Panc1 (cell line): ENCODE measurements at regions not wholly inside any gene's neighbourhood (a gene's known extent, or its start where the extent isn't known, plus 50 kb on each side); places are given as distances from the start of the nearest gene placed in this dataset.

ENCODE experiments used
- ATAC-seq: fragments of 200-7000 bp; cut with Tn5 transposase; 2 replicates; pipeline ENCODE4 v1.9.1; 2020; ENCODE audit warnings: mild to moderate bottlenecking, moderate library complexity
- BruUV-seq: library from RNA; stranded (reverse); fragments of 400-500 nt; replicated peaks from 2 replicates; lab custom pipeline; 2021; lab: Mats Ljungman, UMichigan
- CTCF ChIA-PET: fragments of 300-600 bp; sonication (Branson Sonifier 250); formaldehyde crosslinking; loops from one replicate; lab custom pipeline; 2022; ENCODE audit warnings: antibody characterized with exemption; lab: Charles Lee
- POLR2A ChIA-PET: fragments of 300-600 bp; sonication (Branson Sonifier 250); formaldehyde crosslinking; loops from one replicate; lab custom pipeline; 2022; ENCODE audit warnings: antibody characterized with exemption; lab: Charles Lee
- DNase-seq: peaks from one replicate; pipeline ENCODE4 v3.0.0-alpha.2; 2010; ENCODE audit warnings: low read depth, low spot score
- H3K27ac ChIP-seq: 2 replicates; pipeline ENCODE4 v1.5.1; 2011; ENCODE audit warnings: mild to moderate bottlenecking, low read length, inconsistent platforms
- H3K27me3 ChIP-seq: fragments of 200-500 bp; sonication (Bioruptor generic); 2 replicates; pipeline ENCODE4 v1.6.0; 2014; ENCODE audit warnings: low read length, inconsistent platforms; ENCODE audit not compliant: control insufficient read depth, insufficient read depth
- H3K36me3 ChIP-seq: fragments of 200-500 bp; sonication (Bioruptor generic); 2 replicates; pipeline ENCODE4 v1.5.1; 2014; ENCODE audit warnings: inconsistent platforms, mild to moderate bottlenecking, low read length, moderate library complexity; ENCODE audit not compliant: control insufficient read depth, insufficient read depth
- H3K4me1 ChIP-seq: 2 replicates; pipeline ENCODE4 v1.5.1; 2011; ENCODE audit warnings: inconsistent platforms, mild to moderate bottlenecking, low read length, moderate library complexity; ENCODE audit not compliant: control insufficient read depth, insufficient read depth
- H3K4me3 ChIP-seq, 2 experiments: 2 replicates each; pipeline ENCODE4 v1.5.1; 2011 to 2012; ENCODE audit warnings: low read depth in 2 of 2, low read length in 2 of 2, mild to moderate bottlenecking in 2 of 2, inconsistent platforms in 1 of 2, moderate library complexity in 1 of 2
- H3K9me3 ChIP-seq: fragments of 200-500 bp; sonication (Bioruptor generic); 2 replicates; pipeline ENCODE4 v1.5.1; 2014; ENCODE audit warnings: low read depth, mild to moderate bottlenecking, inconsistent platforms, low read length, moderate library complexity; ENCODE audit not compliant: control insufficient read depth, insufficient read depth
- POLR2AphosphoS5 ChIP-seq: IDR thresholded peaks from 2 replicates; pipeline ENCODE4 v1.6.1; 2012; ENCODE audit warnings: mild to moderate bottlenecking, low read depth, low read length, moderate library complexity
- SIN3A ChIP-seq: IDR thresholded peaks from 2 replicates; pipeline ENCODE4 v1.6.1; 2012; ENCODE audit warnings: low read depth, mild to moderate bottlenecking, low read length, moderate library complexity, borderline replicate concordance; ENCODE audit not compliant: insufficient read depth
- TCF7L2 ChIP-seq: IDR thresholded peaks from 2 replicates; pipeline ENCODE4 v1.6.1; 2011; ENCODE audit warnings: mild to moderate bottlenecking, low read depth, low read length, inconsistent platforms
- in situ Hi-C: cut with HindIII; loops from 2 replicates; pipeline ENCODE4 v1.10.0; 2016; ENCODE audit warnings: low sequenced_read_pairs, low pct_unique_long_range_greater_than_20kb
- intact Hi-C: fragments of 100-400 bp; cut with micrococcal nuclease; formaldehyde crosslinking; loops from one replicate; pipeline ENCODE4 v1.10.0; 2022; ENCODE audit not compliant: unreplicated experiment
- TF ChIP-seq, protein P1 (sequence below), 2 experiments: IDR thresholded peaks; 2 replicates each; pipeline ENCODE4 v1.6.1; 2011 to 2012; ENCODE audit warnings: low read depth in 2 of 2, control low read depth in 1 of 2, low read length in 1 of 2, mild to moderate bottlenecking in 1 of 2, moderate library complexity in 1 of 2; ENCODE audit not compliant: insufficient read depth in 1 of 2
- TF ChIP-seq, protein P2 (sequence below): fragments of 450-650 bp; IDR thresholded peaks from 2 replicates; pipeline ENCODE4 v1.5.1; 2017; ENCODE audit warnings: mild to moderate bottlenecking

DNA sequence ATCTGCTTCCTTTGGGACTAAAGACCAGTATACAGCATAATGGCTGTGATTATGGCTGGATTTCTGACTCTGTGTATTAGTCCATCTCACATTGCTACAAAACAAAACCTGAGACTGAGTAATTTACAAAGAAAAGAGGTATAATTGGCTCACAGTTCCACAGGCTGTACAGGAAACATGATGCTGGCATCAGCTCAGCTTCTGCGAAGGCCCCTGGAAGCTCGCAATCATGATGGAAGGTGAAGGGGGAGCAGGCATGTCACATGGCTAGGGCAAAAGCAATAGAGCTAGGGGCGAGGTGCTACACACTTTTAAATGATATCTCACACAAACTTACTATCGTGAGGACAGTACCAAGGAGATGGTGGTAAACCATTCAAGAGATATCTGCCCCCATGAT lies 68.0 kb upstream of the GADL1 start:
- Histone ChIP-seq H3K27me3 (no peaks in the 10 kb centered on the region), H3K9me3 (no peaks in the 10 kb centered on the region), H3K27ac (no peak overlapping the region), H3K36me3 (no peaks in the 10 kb centered on the region), H3K4me3 (no peak overlapping the region), H3K4me1 (no peaks in the 10 kb centered on the region)
- ATAC-seq (no peak), DNase-seq (no peak)
- in situ Hi-C loops: no loop called here
- intact Hi-C loops: no loop called here
- BruUV-seq: no TSS peak
- TF ChIP-seq, protein P1, sequence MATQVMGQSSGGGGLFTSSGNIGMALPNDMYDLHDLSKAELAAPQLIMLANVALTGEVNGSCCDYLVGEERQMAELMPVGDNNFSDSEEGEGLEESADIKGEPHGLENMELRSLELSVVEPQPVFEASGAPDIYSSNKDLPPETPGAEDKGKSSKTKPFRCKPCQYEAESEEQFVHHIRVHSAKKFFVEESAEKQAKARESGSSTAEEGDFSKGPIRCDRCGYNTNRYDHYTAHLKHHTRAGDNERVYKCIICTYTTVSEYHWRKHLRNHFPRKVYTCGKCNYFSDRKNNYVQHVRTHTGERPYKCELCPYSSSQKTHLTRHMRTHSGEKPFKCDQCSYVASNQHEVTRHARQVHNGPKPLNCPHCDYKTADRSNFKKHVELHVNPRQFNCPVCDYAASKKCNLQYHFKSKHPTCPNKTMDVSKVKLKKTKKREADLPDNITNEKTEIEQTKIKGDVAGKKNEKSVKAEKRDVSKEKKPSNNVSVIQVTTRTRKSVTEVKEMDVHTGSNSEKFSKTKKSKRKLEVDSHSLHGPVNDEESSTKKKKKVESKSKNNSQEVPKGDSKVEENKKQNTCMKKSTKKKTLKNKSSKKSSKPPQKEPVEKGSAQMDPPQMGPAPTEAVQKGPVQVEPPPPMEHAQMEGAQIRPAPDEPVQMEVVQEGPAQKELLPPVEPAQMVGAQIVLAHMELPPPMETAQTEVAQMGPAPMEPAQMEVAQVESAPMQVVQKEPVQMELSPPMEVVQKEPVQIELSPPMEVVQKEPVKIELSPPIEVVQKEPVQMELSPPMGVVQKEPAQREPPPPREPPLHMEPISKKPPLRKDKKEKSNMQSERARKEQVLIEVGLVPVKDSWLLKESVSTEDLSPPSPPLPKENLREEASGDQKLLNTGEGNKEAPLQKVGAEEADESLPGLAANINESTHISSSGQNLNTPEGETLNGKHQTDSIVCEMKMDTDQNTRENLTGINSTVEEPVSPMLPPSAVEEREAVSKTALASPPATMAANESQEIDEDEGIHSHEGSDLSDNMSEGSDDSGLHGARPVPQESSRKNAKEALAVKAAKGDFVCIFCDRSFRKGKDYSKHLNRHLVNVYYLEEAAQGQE (IDR thresholded peaks at IDR 0.05; ENCODE audit: insufficient read depth in 1 of 2, low read depth in 2 of 2, low read length in 1 of 2): no peak
- TF ChIP-seq SIN3A: no peak
- TF ChIP-seq, protein P2, sequence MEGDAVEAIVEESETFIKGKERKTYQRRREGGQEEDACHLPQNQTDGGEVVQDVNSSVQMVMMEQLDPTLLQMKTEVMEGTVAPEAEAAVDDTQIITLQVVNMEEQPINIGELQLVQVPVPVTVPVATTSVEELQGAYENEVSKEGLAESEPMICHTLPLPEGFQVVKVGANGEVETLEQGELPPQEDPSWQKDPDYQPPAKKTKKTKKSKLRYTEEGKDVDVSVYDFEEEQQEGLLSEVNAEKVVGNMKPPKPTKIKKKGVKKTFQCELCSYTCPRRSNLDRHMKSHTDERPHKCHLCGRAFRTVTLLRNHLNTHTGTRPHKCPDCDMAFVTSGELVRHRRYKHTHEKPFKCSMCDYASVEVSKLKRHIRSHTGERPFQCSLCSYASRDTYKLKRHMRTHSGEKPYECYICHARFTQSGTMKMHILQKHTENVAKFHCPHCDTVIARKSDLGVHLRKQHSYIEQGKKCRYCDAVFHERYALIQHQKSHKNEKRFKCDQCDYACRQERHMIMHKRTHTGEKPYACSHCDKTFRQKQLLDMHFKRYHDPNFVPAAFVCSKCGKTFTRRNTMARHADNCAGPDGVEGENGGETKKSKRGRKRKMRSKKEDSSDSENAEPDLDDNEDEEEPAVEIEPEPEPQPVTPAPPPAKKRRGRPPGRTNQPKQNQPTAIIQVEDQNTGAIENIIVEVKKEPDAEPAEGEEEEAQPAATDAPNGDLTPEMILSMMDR: no peak
- no peak for TF ChIP-seq TCF7L2
- no peak for TF ChIP-seq POLR2AphosphoS5
- POLR2A ChIA-PET: no interaction called here
- CTCF ChIA-PET: no interaction called here

DNA sequence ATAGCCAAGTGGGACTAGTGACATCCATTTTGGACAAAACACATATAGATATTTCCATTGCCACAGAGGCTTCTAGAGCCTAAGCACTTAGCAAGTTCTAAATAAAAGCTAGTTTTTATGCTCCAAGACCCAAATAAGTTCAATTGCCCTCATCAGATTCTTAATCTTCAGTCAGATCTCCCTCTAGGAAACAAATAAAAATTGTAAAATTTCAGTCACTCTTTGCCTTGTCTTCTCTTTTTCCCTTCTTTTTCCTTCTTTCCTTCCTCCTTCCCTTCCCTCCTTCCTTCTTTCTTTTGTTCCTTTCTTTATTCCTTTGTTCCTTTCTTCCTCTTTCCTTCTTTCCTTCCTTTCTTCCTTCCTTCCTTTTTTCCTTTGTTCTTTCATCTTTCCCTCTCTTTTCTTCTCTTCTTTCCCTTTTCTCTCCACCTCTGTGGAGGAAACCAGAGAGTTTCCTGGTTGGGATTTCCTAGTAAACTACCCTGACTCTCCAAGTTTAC lies 68.8 kb upstream of the GADL1 start:
- ATAC-seq (no peak), DNase-seq (no peak)
- Histone ChIP-seq H3K4me1 (no peaks in the 10 kb centered on the region), H3K36me3 (no peaks in the 10 kb centered on the region), H3K27ac (no peak overlapping the region), H3K27me3 (no peaks in the 10 kb centered on the region), H3K4me3 (no peak overlapping the region), H3K9me3 (no peaks in the 10 kb centered on the region)
- no TSS peak for BruUV-seq
- POLR2A ChIA-PET: no interaction called here
- TF ChIP-seq, protein P1 (IDR thresholded peaks at IDR 0.05; ENCODE audit: insufficient read depth in 1 of 2, low read depth in 2 of 2, low read length in 1 of 2): no peak
- TF ChIP-seq SIN3A: no peak
- no peak for TF ChIP-seq POLR2AphosphoS5
- TF ChIP-seq TCF7L2: no peak
- TF ChIP-seq, protein P2: no peak
- in situ Hi-C loops (no loop called here), intact Hi-C loops (no loop called here)
- CTCF ChIA-PET: no interaction called here
